ENCODE measurements at regions not wholly inside any gene's neighbourhood (a gene's known extent, or its start where the extent isn't known, plus 50 kb on each side); places are given as distances from the start of the nearest gene placed in this dataset.
"Not testable (repeated sequence)": the region's sequence is repeated elsewhere in the genome, so short reads cannot be mapped to it uniquely, and the experiment has no call there.

DNA sequence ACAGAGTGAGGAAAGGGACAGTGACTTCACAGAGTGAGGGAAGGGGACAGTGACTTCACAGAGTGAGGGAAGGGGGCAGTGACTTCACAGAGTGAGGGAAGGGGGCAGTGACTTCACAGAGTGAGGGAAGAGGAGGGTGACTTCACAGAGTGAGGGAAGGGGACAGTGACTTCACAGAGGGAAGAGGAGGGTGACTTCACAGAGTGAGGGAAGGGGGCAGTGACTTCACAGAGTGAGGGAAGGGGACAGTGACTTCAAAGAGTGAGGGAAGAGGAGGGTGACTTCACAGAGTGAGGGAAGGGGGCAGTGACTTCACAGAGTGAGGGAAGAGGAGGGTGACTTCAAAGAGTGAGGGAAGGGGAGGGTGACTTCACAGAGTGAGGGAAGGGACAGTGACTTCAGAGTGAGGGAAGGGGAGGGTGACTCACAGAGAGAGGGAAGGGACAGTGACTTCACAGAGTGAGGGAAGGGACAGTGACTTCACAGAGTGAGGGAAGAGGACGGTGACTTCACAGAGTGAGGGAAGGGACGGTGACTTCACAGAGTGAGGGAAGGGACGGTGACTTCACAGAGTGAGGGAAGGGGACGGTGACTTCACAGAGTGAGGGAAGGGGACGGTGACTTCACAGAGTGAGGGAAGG is 142.0 kb upstream of the PITRM1 start:
- TF ChIP-seq, protein P1, sequence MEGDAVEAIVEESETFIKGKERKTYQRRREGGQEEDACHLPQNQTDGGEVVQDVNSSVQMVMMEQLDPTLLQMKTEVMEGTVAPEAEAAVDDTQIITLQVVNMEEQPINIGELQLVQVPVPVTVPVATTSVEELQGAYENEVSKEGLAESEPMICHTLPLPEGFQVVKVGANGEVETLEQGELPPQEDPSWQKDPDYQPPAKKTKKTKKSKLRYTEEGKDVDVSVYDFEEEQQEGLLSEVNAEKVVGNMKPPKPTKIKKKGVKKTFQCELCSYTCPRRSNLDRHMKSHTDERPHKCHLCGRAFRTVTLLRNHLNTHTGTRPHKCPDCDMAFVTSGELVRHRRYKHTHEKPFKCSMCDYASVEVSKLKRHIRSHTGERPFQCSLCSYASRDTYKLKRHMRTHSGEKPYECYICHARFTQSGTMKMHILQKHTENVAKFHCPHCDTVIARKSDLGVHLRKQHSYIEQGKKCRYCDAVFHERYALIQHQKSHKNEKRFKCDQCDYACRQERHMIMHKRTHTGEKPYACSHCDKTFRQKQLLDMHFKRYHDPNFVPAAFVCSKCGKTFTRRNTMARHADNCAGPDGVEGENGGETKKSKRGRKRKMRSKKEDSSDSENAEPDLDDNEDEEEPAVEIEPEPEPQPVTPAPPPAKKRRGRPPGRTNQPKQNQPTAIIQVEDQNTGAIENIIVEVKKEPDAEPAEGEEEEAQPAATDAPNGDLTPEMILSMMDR (IDR thresholded peaks at IDR 0.05): not testable (repeated sequence)
- TF ChIP-seq EP300 (IDR thresholded peaks at IDR 0.05): not testable (repeated sequence)

Data from stomach (tissue), 4 donors.